ENCODE measurements at regions not wholly inside any gene's neighbourhood (a gene's known extent, or its start where the extent isn't known, plus 50 kb on each side); places are given as distances from the start of the nearest gene placed in this dataset.

- TF ChIP-seq CTCF (conservative IDR thresholded peaks at IDR 0.05; ENCODE audit: low read depth in 2 of 2): peak in 1 of 2 experiments; percentile 33; a peak in 2 of 4 replicates
Measured at GRCh38 chr10:124279298-124279697, 139.4 kb downstream of the OAT start (continued).

GRCh38 chr10:124278356-124278755 is 140.4 kb downstream of the OAT start:
- peaks cover 8% of the 10 kb centered on the region for H3K27me3 Mint-ChIP-seq (ENCODE audit: insufficient read depth, low read depth, poor library complexity)
- no peak overlapping the region for H3K4me3 ChIP-seq
- no peaks in the 10 kb centered on the region for H3K79me2 ChIP-seq (replicated peaks; ENCODE audit: insufficient read depth)
- H3K9me3 Mint-ChIP-seq: peaks cover 13% of the 10 kb centered on the region
- H3K36me3 ChIP-seq (ENCODE audit: insufficient read depth): no peaks in the 10 kb centered on the region
- H2AFZ ChIP-seq: no peak overlapping the region
- H3K27ac ChIP-seq (ENCODE audit: low read depth): no peak overlapping the region
- H3K4me1 ChIP-seq (ENCODE audit: insufficient read depth): no peaks in the 10 kb centered on the region
- H3K27ac Mint-ChIP-seq: no peak overlapping the region
- H3F3A ChIP-seq (replicated peaks; ENCODE audit: low read depth): no peaks in the 10 kb centered on the region
- ATAC-seq (no peak), DNase-seq (ENCODE audit: low spot score) (no peak)
- H4K20me1 ChIP-seq (replicated peaks; ENCODE audit: insufficient read depth): no peaks in the 10 kb centered on the region
- H3K27me3 ChIP-seq (ENCODE audit: insufficient read depth): no peaks in the 10 kb centered on the region
- no peak overlapping the region for H3K4me3 Mint-ChIP-seq
- H3K36me3 Mint-ChIP-seq (ENCODE audit: low read depth): no peaks in the 10 kb centered on the region; the same call in 2 of the 3 replicates
- 0 out of 2 replicates have a peak, but pooled peaks cover 7% of the 10 kb centered on the region for H3K9me2 ChIP-seq (ENCODE audit: insufficient read depth)
- H3K4me2 ChIP-seq: no peak overlapping the region
- H3K4me1 Mint-ChIP-seq: no peaks in the 10 kb centered on the region; the same call in 2 of the 3 replicates
- no peak for TF ChIP-seq JUNB (IDR thresholded peaks at IDR 0.05; ENCODE audit: unreplicated experiment)
- TF ChIP-seq EZH2phosphoT487 (IDR thresholded peaks at IDR 0.05; ENCODE audit: unreplicated experiment): no peak
- TF ChIP-seq CTCF (conservative IDR thresholded peaks at IDR 0.05; ENCODE audit: low read depth in 2 of 2): no peak
- no peak for TF ChIP-seq EZH2 (IDR thresholded peaks at IDR 0.05; ENCODE audit: low read depth, unreplicated experiment)
- no peak for TF ChIP-seq ZNF331 (CRISPR knock-in tag; IDR thresholded peaks at IDR 0.05; ENCODE audit: low read depth)
- TF ChIP-seq ZNF462 (CRISPR knock-in tag; IDR thresholded peaks at IDR 0.05): no peak
- TF ChIP-seq ETS1 (IDR thresholded peaks at IDR 0.05): no peak
- no peak for TF ChIP-seq CREB1 (CRISPR knock-in tag; IDR thresholded peaks at IDR 0.05; ENCODE audit: low read depth)
- no peak for TF ChIP-seq ZNF114 (CRISPR knock-in tag; IDR thresholded peaks at IDR 0.05)
- no peak for TF ChIP-seq NANOG (IDR thresholded peaks at IDR 0.05; ENCODE audit: borderline replicate concordance)
